ENCODE measurements at regions not wholly inside any gene's neighbourhood (a gene's known extent, or its start where the extent isn't known, plus 50 kb on each side); places are given as distances from the start of the nearest gene placed in this dataset.

- TF ChIP-seq REST (IDR thresholded peaks at IDR 0.05; ENCODE audit: insufficient read depth in 1 of 2, low read depth in 2 of 2, low read length in 2 of 2): no peak
- TF ChIP-seq POLR2AphosphoS5 (IDR thresholded peaks at IDR 0.05; ENCODE audit: low read depth, low read length): no peak
- TF ChIP-seq TAF1 (IDR thresholded peaks at IDR 0.05; ENCODE audit: borderline replicate concordance, insufficient read depth, low read length): no peak
- no peak for TF ChIP-seq FOXP2 (optimal IDR thresholded peaks at IDR 0.05; ENCODE audit: borderline replicate concordance, extremely low read depth, extremely low read length, insufficient read depth)
These were observed 128.6 kb downstream of the INHBB start for GRCh38 chr2:120474486-120474885.

All from PFSK-1 (cell line).